ENCODE measurements at regions not wholly inside any gene's neighbourhood (a gene's known extent, or its start where the extent isn't known, plus 50 kb on each side); places are given as distances from the start of the nearest gene placed in this dataset.

DNA sequence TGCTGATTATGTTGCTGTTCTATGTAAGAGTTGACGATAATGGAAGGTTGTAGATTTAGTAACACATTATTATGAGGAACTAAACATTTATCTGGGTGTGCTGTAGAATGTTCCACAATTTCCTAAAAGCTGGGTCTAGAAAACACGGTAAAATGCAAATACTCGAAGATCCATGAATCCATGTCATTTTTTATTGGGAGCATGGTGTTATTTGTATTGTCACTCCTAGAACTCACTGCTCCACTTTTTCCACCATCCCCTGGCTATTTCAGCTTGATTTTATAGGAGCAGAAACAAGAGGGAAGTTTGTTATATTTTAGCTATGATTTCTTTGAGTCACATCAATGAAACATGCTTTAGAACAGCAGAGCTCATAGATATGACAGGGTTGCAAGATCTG is 155.0 kb upstream of the ANK2 start (continued):
- TF ChIP-seq CHD1 (IDR thresholded peaks at IDR 0.05; ENCODE audit: low read depth, low read length) (no peak), NFE2L2 (IDR thresholded peaks at IDR 0.05; ENCODE audit: low read depth, low read length) (no peak), RFX5 (IDR thresholded peaks at IDR 0.05; ENCODE audit: low read depth, low read length) (no peak), RAD21 (IDR thresholded peaks at IDR 0.05; ENCODE audit: low read length) (no peak), MAFK (IDR thresholded peaks at IDR 0.05; ENCODE audit: low read depth, low read length) (no peak), BHLHE40 (IDR thresholded peaks at IDR 0.05; ENCODE audit: low read depth, low read length) (no peak), FOS (IDR thresholded peaks at IDR 0.05; ENCODE audit: low read depth, low read length) (no peak)

- no peak for DNase-seq
- Histone ChIP-seq H3K27ac (ENCODE audit: insufficient read depth, low read length) (no peak overlapping the region), H2BK5ac (ENCODE audit: low read depth, low read length, poor library complexity, severe bottlenecking) (no peak overlapping the region), H3K36me3 (ENCODE audit: control insufficient read depth, insufficient read depth, low read length) (no peaks in the 10 kb centered on the region), H4K20me1 (ENCODE audit: insufficient read depth, low read length) (no peaks in the 10 kb centered on the region), H3K4me3 (ENCODE audit: insufficient read depth, low read depth, low read length) (no peak overlapping the region), H3K9me1 (ENCODE audit: insufficient read depth, low read length) (no peaks in the 10 kb centered on the region), H4K8ac (ENCODE audit: low read depth in 2 of 2, low read length in 2 of 2) (no peak overlapping the region), H3K79me1 (ENCODE audit: low read depth in 1 of 2, low read length in 2 of 2) (no peaks in the 10 kb centered on the region), H3K14ac (replicated peaks; ENCODE audit: low read depth, low read length) (no peak overlapping the region), H3K9ac (ENCODE audit: low read depth, low read length) (no peak overlapping the region), H2AK9ac (replicated peaks; ENCODE audit: low read depth, low read length, poor library complexity) (no peak overlapping the region), H4K91ac (ENCODE audit: insufficient read depth, low read depth, low read length) (no peak overlapping the region), H2AFZ (replicated peaks; ENCODE audit: low read length, poor library complexity) (no peak overlapping the region), H3K56ac (ENCODE audit: extremely low read depth, insufficient read depth, low read length) (no peak overlapping the region), H3K4me1 (ENCODE audit: control insufficient read depth, insufficient read depth, low read length) (no peaks in the 10 kb centered on the region), H3K27me3 (ENCODE audit: control insufficient read depth, insufficient read depth, low read length) (no peaks in the 10 kb centered on the region; the same call in 1 of the 2 replicates), H2BK120ac (ENCODE audit: low read depth, low read length) (no peak overlapping the region), H3K4ac (ENCODE audit: low read depth, low read length) (no peak overlapping the region), H3K9me3 (ENCODE audit: control insufficient read depth, insufficient read depth, low read length) (no peaks in the 10 kb centered on the region), H2BK20ac (ENCODE audit: low read depth, low read length) (no peak overlapping the region), H3K23ac (ENCODE audit: low read depth, low read length) (no peak overlapping the region), H3K18ac (ENCODE audit: low read depth, low read length) (no peak overlapping the region), H2BK15ac (ENCODE audit: low read depth, low read length) (no peak overlapping the region), H4K5ac (ENCODE audit: low read depth, low read length) (no peak overlapping the region), H3K4me2 (ENCODE audit: low read depth, low read length) (no peak overlapping the region), H2AK5ac (ENCODE audit: low read depth, low read length) (no peak overlapping the region)
- no CpG with 5 or more reads among the region's 1 CpG for WGBS, 2 experiments (ENCODE audit: extremely low coverage in 2 of 2, insufficient read length in 1 of 2)
- no peak for ATAC-seq (ENCODE audit: low read depth)
- ChIA-PET CTCF (no interaction called here), POLR2A (ENCODE audit: unreplicated experiment) (no interaction called here)
- dilution Hi-C loops (cut with HindIII; ENCODE audit: low sequenced_read_pairs, unreplicated experiment) = no loop called here
- intact Hi-C loops (cut with micrococcal nuclease) = no loop called here
- in situ Hi-C loops (cut with MboI; ENCODE audit: low sequenced_read_pairs) = no loop called here
- BruUV-seq (replicated peaks) = no TSS peak
- TF ChIP-seq RAD21 (IDR thresholded peaks at IDR 0.05; ENCODE audit: low read length) (no peak), RCOR1 (IDR thresholded peaks at IDR 0.05; ENCODE audit: insufficient replicate concordance, low read length) (no peak), MAZ (IDR thresholded peaks at IDR 0.05; ENCODE audit: borderline replicate concordance, low read depth, low read length) (no peak), MXI1 (IDR thresholded peaks at IDR 0.05; ENCODE audit: borderline replicate concordance, low read depth, low read length) (no peak), SMC3 (IDR thresholded peaks at IDR 0.05; ENCODE audit: low read depth, low read length) (no peak), POLR2A (IDR thresholded peaks at IDR 0.05; ENCODE audit: low read depth, low read length) (no peak), NFE2L2 (IDR thresholded peaks at IDR 0.05; ENCODE audit: low read depth, low read length) (no peak), FOS (IDR thresholded peaks at IDR 0.05; ENCODE audit: low read depth, low read length) (no peak), CEBPB (IDR thresholded peaks at IDR 0.05; ENCODE audit: low read depth, low read length) (no peak), MAFK (IDR thresholded peaks at IDR 0.05; ENCODE audit: low read depth, low read length) (no peak)
- TF ChIP-seq, protein P1, sequence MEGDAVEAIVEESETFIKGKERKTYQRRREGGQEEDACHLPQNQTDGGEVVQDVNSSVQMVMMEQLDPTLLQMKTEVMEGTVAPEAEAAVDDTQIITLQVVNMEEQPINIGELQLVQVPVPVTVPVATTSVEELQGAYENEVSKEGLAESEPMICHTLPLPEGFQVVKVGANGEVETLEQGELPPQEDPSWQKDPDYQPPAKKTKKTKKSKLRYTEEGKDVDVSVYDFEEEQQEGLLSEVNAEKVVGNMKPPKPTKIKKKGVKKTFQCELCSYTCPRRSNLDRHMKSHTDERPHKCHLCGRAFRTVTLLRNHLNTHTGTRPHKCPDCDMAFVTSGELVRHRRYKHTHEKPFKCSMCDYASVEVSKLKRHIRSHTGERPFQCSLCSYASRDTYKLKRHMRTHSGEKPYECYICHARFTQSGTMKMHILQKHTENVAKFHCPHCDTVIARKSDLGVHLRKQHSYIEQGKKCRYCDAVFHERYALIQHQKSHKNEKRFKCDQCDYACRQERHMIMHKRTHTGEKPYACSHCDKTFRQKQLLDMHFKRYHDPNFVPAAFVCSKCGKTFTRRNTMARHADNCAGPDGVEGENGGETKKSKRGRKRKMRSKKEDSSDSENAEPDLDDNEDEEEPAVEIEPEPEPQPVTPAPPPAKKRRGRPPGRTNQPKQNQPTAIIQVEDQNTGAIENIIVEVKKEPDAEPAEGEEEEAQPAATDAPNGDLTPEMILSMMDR (conservative IDR thresholded peaks at IDR 0.05; ENCODE audit: low read depth, low read length) = no peak
- TF ChIP-seq, protein P2, sequence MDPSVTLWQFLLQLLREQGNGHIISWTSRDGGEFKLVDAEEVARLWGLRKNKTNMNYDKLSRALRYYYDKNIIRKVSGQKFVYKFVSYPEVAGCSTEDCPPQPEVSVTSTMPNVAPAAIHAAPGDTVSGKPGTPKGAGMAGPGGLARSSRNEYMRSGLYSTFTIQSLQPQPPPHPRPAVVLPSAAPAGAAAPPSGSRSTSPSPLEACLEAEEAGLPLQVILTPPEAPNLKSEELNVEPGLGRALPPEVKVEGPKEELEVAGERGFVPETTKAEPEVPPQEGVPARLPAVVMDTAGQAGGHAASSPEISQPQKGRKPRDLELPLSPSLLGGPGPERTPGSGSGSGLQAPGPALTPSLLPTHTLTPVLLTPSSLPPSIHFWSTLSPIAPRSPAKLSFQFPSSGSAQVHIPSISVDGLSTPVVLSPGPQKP (IDR thresholded peaks at IDR 0.05; ENCODE audit: borderline replicate concordance, low read depth, low read length) = no peak
Measured at GRCh38 chr4:112894951-112895350, 154.5 kb upstream of the ANK2 start.

Measured in IMR-90 (cell line).